ENCODE measurements at regions not wholly inside any gene's neighbourhood (a gene's known extent, or its start where the extent isn't known, plus 50 kb on each side); places are given as distances from the start of the nearest gene placed in this dataset.

DNA sequence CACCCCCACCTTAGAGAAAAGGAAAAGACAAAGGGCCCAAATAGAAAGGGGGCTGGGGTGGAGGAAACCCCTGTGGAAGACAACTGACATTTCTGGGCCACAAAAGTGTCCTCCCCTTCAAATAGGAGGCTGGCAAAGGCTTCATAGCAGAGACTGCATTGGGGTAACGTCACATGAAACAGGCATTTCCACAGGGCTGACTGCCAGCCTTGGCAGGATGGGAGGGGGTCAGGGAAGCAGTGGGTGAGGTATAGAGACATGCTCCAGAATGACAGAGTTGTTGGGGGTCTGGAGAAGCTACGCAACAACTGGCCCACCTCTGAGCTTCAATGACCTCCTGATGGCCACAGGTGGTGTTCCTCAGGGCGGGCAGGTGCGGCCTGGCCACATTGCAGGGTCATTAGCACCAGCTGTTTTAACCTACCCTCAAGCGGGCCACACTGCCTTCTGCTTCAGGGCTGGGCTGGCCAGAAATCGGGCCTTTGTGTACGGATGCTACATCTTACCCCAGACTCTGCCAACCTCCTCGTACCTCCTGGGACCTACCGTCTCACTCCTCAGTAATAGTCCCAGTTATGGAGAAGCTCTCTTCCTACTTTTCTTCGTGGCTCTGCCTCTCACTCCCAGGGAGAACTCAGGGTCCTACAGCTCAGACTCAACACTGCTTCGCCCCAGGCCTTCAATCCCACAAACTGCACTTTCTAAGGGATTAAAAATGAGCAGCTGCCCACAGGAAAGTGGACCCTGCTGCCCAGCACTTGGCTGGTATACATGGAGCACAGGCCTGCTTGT, 160.0 kb upstream of the NCAM1 start:
- no peak overlapping the region for H3K27ac Mint-ChIP-seq
- H3K27me3 Mint-ChIP-seq (ENCODE audit: low read depth) = peaks cover 2% of the 10 kb centered on the region
- no peaks in the 10 kb centered on the region for H3K36me3 Mint-ChIP-seq
- DNase-seq (ENCODE audit: low spot score in 2 of 2, unreplicated experiment in 2 of 2) = peak in 1 of 2 experiments; percentile 24
- peaks cover 4% of the 10 kb centered on the region for H3K9me3 Mint-ChIP-seq
- TF ChIP-seq, protein P1, sequence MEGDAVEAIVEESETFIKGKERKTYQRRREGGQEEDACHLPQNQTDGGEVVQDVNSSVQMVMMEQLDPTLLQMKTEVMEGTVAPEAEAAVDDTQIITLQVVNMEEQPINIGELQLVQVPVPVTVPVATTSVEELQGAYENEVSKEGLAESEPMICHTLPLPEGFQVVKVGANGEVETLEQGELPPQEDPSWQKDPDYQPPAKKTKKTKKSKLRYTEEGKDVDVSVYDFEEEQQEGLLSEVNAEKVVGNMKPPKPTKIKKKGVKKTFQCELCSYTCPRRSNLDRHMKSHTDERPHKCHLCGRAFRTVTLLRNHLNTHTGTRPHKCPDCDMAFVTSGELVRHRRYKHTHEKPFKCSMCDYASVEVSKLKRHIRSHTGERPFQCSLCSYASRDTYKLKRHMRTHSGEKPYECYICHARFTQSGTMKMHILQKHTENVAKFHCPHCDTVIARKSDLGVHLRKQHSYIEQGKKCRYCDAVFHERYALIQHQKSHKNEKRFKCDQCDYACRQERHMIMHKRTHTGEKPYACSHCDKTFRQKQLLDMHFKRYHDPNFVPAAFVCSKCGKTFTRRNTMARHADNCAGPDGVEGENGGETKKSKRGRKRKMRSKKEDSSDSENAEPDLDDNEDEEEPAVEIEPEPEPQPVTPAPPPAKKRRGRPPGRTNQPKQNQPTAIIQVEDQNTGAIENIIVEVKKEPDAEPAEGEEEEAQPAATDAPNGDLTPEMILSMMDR (IDR thresholded peaks at IDR 0.05; ENCODE audit: unreplicated experiment) = no peak
- H3K4me3 Mint-ChIP-seq = no peak overlapping the region
- peaks cover 32% of the 10 kb centered on the region for H3K4me1 Mint-ChIP-seq

DNA sequence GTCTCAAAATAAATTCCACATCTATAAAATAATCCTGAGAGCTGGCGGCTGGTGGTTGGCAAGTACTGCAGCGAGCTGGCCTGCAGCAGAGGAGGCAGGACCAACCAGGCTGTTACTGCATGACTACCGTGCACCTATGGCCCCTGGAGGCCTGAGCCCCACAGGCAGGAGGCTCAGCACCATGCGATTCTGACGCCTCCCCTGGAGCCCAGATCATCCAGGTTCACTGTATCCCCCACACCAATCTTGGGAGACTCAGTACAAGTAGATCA, 159.5 kb upstream of the NCAM1 start:
- no peaks in the 10 kb centered on the region for H3K36me3 Mint-ChIP-seq
- H3K27me3 Mint-ChIP-seq (ENCODE audit: low read depth) = peaks cover 2% of the 10 kb centered on the region
- no peak overlapping the region for H3K4me3 Mint-ChIP-seq
- DNase-seq (ENCODE audit: low spot score in 2 of 2, unreplicated experiment in 2 of 2) = no peak
- TF ChIP-seq, protein P1 (IDR thresholded peaks at IDR 0.05; ENCODE audit: unreplicated experiment) = no peak
- no peak overlapping the region for H3K27ac Mint-ChIP-seq
- H3K9me3 Mint-ChIP-seq = peaks cover 4% of the 10 kb centered on the region
- peaks cover 31% of the 10 kb centered on the region for H3K4me1 Mint-ChIP-seq

DNA sequence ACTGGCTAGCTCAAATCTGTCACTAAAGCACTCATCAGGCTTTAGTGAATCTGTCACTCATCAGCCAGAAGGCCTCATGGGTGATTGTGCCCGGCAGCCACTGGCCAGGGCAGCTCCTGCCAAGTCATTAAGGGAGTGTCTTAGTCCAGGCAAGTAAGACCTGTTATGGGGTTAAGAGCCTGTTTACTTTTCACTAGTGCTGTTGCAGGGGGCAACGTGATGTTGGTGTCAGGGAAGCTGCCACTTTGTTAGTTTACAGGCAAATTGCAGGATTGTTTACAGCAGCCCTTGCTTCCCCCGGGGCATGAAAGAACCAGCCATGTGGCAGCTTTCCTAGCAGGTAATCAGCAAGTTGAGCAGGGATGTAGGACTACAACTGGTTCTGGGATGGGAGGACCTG, 155.6 kb upstream of the NCAM1 start:
- peak in 1 of 2 experiments; percentile 20 for DNase-seq (ENCODE audit: low spot score in 2 of 2, unreplicated experiment in 2 of 2)
- Mint-ChIP-seq H3K4me1 (peaks cover 11% of the 10 kb centered on the region), H3K9me3 (peaks cover 4% of the 10 kb centered on the region), H3K27me3 (ENCODE audit: low read depth) (peaks cover 2% of the 10 kb centered on the region), H3K27ac (no peak overlapping the region), H3K4me3 (no peak overlapping the region), H3K36me3 (no peaks in the 10 kb centered on the region)
- TF ChIP-seq, protein P1 (IDR thresholded peaks at IDR 0.05; ENCODE audit: unreplicated experiment) = no peak

DNA sequence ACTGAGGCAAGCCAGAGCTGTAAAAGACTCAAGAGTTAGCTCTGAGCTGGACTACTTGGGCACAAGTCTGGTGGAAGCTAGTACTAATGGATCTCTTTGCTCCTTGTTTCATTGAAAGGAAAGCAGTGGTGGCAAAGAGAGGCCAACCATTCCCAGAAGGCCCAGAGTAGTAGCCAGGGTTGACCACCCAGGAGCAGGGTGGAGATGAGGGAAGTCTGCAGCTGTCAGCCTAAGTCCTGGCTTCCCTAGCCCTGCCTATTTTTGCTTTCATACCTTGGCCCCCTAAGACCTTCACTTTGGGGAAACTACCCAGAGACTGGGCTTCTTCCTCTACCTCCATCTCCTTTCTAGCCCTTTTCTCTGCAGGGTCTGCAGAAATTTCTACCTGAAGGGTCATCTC, 155.0 kb upstream of the NCAM1 start:
- no peak overlapping the region for H3K27ac Mint-ChIP-seq
- no peak overlapping the region for H3K4me3 Mint-ChIP-seq
- peaks cover 4% of the 10 kb centered on the region for H3K9me3 Mint-ChIP-seq
- TF ChIP-seq, protein P1 (IDR thresholded peaks at IDR 0.05; ENCODE audit: unreplicated experiment) = no peak
- no peak for DNase-seq (ENCODE audit: low spot score in 2 of 2, unreplicated experiment in 2 of 2)
- peaks cover 2% of the 10 kb centered on the region for H3K27me3 Mint-ChIP-seq (ENCODE audit: low read depth)
- no peaks in the 10 kb centered on the region for H3K36me3 Mint-ChIP-seq
- H3K4me1 Mint-ChIP-seq = peaks cover 11% of the 10 kb centered on the region

DNA sequence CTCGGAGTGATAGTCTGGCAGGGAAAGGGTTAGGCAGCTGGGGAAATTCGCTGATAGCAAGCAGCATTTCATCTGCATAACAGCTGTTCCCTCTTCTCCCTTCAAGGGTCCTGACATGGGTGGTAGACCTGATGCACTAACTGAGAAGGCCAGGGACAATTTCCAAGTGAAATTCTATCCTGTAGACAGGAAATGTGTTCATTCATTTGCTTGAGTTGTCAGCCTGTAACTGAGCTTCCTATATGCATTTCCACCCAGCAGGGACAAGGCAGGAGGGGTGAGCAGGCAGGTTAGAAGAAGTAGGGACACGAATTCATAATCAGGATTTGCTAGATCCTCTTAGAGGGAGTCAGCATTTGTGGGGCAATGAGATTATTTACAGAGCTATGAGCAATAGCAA, 154.3 kb upstream of the NCAM1 start:
- peak in 1 of 2 experiments; percentile 14 for DNase-seq (ENCODE audit: low spot score in 2 of 2, unreplicated experiment in 2 of 2)
- TF ChIP-seq, protein P1 (IDR thresholded peaks at IDR 0.05; ENCODE audit: unreplicated experiment) = no peak
- Mint-ChIP-seq H3K4me1 (peaks cover 11% of the 10 kb centered on the region), H3K9me3 (peaks cover 4% of the 10 kb centered on the region), H3K27me3 (ENCODE audit: low read depth) (peaks cover 2% of the 10 kb centered on the region), H3K36me3 (no peaks in the 10 kb centered on the region), H3K27ac (no peak overlapping the region), H3K4me3 (no peak overlapping the region)

Data from mesothelial cell of epicardium (in vitro differentiated cells).